ENCODE measurements at regions not wholly inside any gene's neighbourhood (a gene's known extent, or its start where the extent isn't known, plus 50 kb on each side); places are given as distances from the start of the nearest gene placed in this dataset.

DNA sequence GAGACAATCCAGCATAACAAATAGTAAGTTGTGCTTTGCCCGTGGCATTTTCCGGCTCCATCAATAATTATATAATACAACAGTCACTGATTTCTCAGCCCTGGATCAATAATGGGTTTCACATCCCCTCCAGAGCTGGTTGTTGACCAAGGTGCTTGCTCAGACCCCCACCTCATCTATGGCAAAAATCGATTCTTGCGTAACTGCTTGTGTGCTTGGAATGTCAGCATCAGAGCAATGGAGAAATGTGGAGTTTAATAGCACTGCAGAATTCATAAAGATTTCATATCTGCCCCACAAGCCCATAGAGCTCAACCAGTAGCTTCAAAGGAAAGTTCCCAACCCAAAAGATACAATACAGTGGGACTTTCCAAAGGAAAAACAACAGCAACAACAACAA, 1098.5 kb downstream of the IGSF11 start:
- Mint-ChIP-seq H3K27me3 (no peaks in the 10 kb centered on the region), H3K36me3 (ENCODE audit: low read depth) (no peaks in the 10 kb centered on the region), H3K4me3 (no peak overlapping the region), H3K4me1 (no peaks in the 10 kb centered on the region), H3K9me3 (peaks cover 8% of the 10 kb centered on the region), H3K27ac (no peak overlapping the region)
- TF ChIP-seq, protein P1, sequence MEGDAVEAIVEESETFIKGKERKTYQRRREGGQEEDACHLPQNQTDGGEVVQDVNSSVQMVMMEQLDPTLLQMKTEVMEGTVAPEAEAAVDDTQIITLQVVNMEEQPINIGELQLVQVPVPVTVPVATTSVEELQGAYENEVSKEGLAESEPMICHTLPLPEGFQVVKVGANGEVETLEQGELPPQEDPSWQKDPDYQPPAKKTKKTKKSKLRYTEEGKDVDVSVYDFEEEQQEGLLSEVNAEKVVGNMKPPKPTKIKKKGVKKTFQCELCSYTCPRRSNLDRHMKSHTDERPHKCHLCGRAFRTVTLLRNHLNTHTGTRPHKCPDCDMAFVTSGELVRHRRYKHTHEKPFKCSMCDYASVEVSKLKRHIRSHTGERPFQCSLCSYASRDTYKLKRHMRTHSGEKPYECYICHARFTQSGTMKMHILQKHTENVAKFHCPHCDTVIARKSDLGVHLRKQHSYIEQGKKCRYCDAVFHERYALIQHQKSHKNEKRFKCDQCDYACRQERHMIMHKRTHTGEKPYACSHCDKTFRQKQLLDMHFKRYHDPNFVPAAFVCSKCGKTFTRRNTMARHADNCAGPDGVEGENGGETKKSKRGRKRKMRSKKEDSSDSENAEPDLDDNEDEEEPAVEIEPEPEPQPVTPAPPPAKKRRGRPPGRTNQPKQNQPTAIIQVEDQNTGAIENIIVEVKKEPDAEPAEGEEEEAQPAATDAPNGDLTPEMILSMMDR (IDR thresholded peaks at IDR 0.05), result no peak
- POLR2A ChIA-PET, result no interaction called here
- ATAC-seq (ENCODE audit: low read depth), result no peak
- CTCF ChIA-PET, result no interaction called here
- intact Hi-C loops (cut with micrococcal nuclease), result no loop called here
- no peak for DNase-seq

DNA sequence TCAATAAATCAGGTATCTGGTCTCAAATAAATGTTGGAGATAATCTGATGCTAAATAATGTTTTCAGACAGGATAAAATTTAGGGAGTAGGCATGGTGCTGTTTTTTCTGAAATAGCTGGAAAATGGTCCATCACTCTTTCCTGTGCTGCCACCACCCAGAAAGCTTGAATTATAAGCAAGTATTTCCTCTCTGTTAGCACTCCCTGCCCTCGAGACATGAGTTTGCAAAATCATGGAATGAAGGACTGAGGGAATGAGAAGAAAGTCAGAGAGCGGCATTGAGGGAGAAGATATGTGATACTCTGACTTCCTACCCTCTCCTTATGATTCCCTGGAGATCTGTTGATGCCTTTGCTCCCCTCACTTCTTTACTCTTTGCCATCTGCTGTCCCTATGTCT, 1095.7 kb downstream of the IGSF11 start:
- TF ChIP-seq, protein P1 (IDR thresholded peaks at IDR 0.05), result no peak
- POLR2A ChIA-PET, result no interaction called here
- H3K9me3 Mint-ChIP-seq, result peaks cover 8% of the 10 kb centered on the region
- ATAC-seq (ENCODE audit: low read depth), result no peak
- H3K27me3 Mint-ChIP-seq, result no peaks in the 10 kb centered on the region
- no peak for DNase-seq
- no peak overlapping the region for H3K27ac Mint-ChIP-seq
- intact Hi-C loops (cut with micrococcal nuclease), result no loop called here
- H3K4me1 Mint-ChIP-seq, result no peaks in the 10 kb centered on the region
- no peaks in the 10 kb centered on the region for H3K36me3 Mint-ChIP-seq (ENCODE audit: low read depth)
- CTCF ChIA-PET, result no interaction called here
- no peak overlapping the region for H3K4me3 Mint-ChIP-seq

DNA sequence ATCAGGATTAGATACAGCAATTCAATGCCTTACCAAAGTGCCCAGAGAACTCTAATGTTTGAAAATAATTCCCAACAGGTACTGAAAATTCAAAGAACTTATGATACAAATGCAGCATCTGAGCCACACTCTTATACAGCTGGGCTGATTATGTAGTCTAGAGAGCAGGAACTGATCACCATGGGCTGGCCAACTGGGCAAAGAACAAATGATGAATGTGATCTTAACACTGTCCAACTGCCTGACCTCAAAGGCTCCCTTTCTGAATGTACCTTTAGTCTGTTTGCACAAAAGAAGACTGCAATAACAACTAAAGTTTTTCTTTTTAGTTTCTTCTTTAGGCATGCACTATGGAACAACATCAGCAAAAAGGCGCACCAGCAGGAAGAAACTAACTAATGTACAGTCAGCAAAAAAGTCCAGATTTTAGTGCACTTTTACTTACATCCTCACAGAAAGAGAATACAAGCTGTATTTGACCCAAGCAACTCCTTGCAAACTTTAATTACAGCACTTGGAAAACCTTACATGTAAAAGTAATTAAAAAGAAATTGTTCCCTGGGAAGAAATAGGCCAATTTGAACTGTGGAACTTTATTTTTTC, 1095.1 kb downstream of the IGSF11 start:
- no peak for ATAC-seq (ENCODE audit: low read depth)

DNA sequence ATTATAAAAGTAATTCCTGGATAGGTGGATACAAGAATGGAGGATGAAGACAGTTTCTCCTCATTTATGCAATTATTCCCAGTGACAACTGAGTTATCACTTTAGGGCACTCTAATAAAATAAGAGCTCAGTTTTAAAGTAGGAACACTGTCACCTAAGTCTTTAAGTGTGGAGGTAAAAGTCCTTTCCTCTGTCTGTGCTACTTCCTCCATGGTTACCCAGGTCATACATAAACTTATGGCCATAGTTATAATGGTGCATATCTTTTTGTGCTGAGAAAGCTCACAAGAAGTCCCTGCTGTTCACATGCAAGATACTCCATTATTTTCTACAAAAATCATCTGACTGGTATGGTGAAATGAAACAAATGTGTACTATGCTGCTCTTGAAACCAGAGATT, 1093.6 kb downstream of the IGSF11 start:
- DNase-seq (no peak), ATAC-seq (ENCODE audit: low read depth) (no peak)
- H3K4me3 Mint-ChIP-seq, result no peak overlapping the region
- TF ChIP-seq, protein P1 (IDR thresholded peaks at IDR 0.05), result no peak
- H3K27ac Mint-ChIP-seq, result no peak overlapping the region
- no peaks in the 10 kb centered on the region for H3K27me3 Mint-ChIP-seq
- no peaks in the 10 kb centered on the region for H3K4me1 Mint-ChIP-seq
- intact Hi-C loops (cut with micrococcal nuclease), result no loop called here
- ChIA-PET POLR2A (no interaction called here), CTCF (no interaction called here)
- H3K9me3 Mint-ChIP-seq, result peaks cover 8% of the 10 kb centered on the region
- no peaks in the 10 kb centered on the region for H3K36me3 Mint-ChIP-seq (ENCODE audit: low read depth)

More for the DNA sequence above, 1095.1 kb downstream of the IGSF11 start:
- no peak for DNase-seq
- Mint-ChIP-seq H3K4me3 (no peak overlapping the region), H3K4me1 (no peaks in the 10 kb centered on the region), H3K27me3 (no peaks in the 10 kb centered on the region), H3K27ac (no peak overlapping the region), H3K9me3 (peaks cover 8% of the 10 kb centered on the region), H3K36me3 (ENCODE audit: low read depth) (no peaks in the 10 kb centered on the region)
- CTCF ChIA-PET, result no interaction called here
- POLR2A ChIA-PET, result no interaction called here
- TF ChIP-seq, protein P1 (IDR thresholded peaks at IDR 0.05), result no peak
- intact Hi-C loops (cut with micrococcal nuclease), result no loop called here

DNA sequence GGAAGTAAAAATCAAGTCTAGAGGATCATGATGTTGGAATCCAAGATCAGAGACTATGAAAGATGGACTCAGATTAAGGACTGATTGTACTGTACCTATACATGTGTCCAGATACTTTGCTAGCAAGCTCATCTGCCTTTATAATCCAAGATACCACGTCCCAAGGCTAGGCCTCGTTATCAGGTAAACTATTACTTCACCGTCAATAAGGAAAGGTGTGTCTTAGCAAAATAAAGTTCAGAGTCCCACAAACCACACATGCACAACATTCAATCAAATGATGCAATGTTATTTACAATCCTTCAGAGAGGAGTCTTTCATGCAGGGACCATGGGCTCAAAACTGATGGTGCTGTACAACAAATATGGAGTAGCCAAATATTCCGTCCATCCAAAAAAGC, 1092.9 kb downstream of the IGSF11 start:
- Mint-ChIP-seq H3K4me1 (no peaks in the 10 kb centered on the region), H3K36me3 (ENCODE audit: low read depth) (no peaks in the 10 kb centered on the region), H3K4me3 (no peak overlapping the region), H3K27me3 (no peaks in the 10 kb centered on the region), H3K9me3 (peaks cover 8% of the 10 kb centered on the region), H3K27ac (no peak overlapping the region)
- TF ChIP-seq, protein P1 (IDR thresholded peaks at IDR 0.05), result no peak
- ChIA-PET CTCF (no interaction called here), POLR2A (no interaction called here)
- DNase-seq (no peak), ATAC-seq (ENCODE audit: low read depth) (no peak)
- intact Hi-C loops (cut with micrococcal nuclease), result no loop called here
